Lower leg skin (tissue), 3 donors: ENCODE measurements at regions not wholly inside any gene's neighbourhood (a gene's known extent, or its start where the extent isn't known, plus 50 kb on each side); places are given as distances from the start of the nearest gene placed in this dataset.

Experiments
- POLR2A ChIP-seq, 2 donors: fragments of 450-650 bp; IDR thresholded peaks; one replicate each; pipeline ENCODE4 v1.6.1; 2016 to 2017; ENCODE audit warnings: antibody characterized with exemption in 2 of 2, mild to moderate bottlenecking in 1 of 2, moderate library complexity in 1 of 2
- TF ChIP-seq, protein P1 (sequence below), 3 donors: fragments of 450-650 bp; IDR thresholded peaks; one replicate each; pipeline ENCODE4 v1.5.1; 2016; ENCODE audit warnings: antibody characterized with exemption in 3 of 3, mild to moderate bottlenecking in 3 of 3, moderate library complexity in 2 of 3

- TF ChIP-seq, protein P1, sequence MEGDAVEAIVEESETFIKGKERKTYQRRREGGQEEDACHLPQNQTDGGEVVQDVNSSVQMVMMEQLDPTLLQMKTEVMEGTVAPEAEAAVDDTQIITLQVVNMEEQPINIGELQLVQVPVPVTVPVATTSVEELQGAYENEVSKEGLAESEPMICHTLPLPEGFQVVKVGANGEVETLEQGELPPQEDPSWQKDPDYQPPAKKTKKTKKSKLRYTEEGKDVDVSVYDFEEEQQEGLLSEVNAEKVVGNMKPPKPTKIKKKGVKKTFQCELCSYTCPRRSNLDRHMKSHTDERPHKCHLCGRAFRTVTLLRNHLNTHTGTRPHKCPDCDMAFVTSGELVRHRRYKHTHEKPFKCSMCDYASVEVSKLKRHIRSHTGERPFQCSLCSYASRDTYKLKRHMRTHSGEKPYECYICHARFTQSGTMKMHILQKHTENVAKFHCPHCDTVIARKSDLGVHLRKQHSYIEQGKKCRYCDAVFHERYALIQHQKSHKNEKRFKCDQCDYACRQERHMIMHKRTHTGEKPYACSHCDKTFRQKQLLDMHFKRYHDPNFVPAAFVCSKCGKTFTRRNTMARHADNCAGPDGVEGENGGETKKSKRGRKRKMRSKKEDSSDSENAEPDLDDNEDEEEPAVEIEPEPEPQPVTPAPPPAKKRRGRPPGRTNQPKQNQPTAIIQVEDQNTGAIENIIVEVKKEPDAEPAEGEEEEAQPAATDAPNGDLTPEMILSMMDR (IDR thresholded peaks at IDR 0.05) = no peak
- TF ChIP-seq POLR2A (IDR thresholded peaks at IDR 0.05) = no peak
These were observed 139.0 kb downstream of the DCK start for GRCh38 chr4:71132486-71132885.
